Body of pancreas (tissue), 4 donors: ENCODE measurements at regions not wholly inside any gene's neighbourhood (a gene's known extent, or its start where the extent isn't known, plus 50 kb on each side); places are given as distances from the start of the nearest gene placed in this dataset.

Source experiments
- POLR2A ChIP-seq, 3 donors: fragments of 450-650 bp; IDR thresholded peaks; one replicate each; pipeline ENCODE4 v1.6.1; 2016; ENCODE audit warnings: antibody characterized with exemption in 3 of 3, mild to moderate bottlenecking in 2 of 3
- TF ChIP-seq, protein P1 (sequence below), 7 experiments: fragments of 450-650 bp in 4 of 7; fragments of 200-600 bp in 3 of 7; sonication (generic) in 3 of 7; IDR thresholded peaks; one replicate each; pipeline ENCODE4 v1.5.1; 2016 to 2019; ENCODE audit warnings: antibody characterized with exemption in 7 of 7

DNA sequence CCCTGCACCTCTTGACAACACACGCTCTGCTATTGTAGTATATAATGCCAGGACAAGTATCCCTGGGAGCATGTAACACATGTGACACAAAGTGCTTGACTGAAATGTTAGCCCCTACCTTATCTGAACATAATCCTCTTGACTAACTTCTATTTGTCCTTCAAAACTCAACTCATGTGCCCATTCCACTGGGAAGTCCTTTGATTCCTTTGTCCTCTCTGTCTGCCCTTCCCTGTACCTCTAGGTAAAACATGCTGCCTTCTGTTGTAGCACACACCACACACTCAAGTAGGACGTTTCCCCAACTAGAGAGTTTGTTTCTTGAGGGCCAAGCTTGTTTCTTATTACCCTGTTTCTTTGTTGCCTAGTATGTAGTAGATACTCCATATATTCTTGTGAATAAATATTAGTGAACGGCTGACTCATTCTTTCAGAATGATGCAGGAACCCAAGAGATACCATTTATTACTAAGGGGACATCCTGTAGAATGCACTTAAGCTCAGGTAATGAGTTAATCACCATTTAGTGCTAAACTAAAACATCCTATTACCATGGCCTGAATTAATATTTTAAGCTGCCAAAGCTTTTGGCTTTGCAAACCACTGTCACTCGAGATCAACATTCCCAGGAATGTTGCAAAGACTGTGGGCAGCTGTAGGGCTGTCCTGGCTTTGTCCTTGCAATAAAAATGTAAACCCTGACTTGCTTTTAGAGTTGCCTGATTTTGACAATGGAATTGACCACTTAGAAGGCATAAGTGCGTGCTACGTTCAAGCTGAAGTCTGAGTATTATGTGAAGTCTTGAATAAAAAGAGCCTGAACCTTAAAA is 313.4 kb downstream of the COG6 start:
- TF ChIP-seq, protein P1, sequence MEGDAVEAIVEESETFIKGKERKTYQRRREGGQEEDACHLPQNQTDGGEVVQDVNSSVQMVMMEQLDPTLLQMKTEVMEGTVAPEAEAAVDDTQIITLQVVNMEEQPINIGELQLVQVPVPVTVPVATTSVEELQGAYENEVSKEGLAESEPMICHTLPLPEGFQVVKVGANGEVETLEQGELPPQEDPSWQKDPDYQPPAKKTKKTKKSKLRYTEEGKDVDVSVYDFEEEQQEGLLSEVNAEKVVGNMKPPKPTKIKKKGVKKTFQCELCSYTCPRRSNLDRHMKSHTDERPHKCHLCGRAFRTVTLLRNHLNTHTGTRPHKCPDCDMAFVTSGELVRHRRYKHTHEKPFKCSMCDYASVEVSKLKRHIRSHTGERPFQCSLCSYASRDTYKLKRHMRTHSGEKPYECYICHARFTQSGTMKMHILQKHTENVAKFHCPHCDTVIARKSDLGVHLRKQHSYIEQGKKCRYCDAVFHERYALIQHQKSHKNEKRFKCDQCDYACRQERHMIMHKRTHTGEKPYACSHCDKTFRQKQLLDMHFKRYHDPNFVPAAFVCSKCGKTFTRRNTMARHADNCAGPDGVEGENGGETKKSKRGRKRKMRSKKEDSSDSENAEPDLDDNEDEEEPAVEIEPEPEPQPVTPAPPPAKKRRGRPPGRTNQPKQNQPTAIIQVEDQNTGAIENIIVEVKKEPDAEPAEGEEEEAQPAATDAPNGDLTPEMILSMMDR (IDR thresholded peaks at IDR 0.05) = no peak
- TF ChIP-seq POLR2A (IDR thresholded peaks at IDR 0.05) = no peak
